Adrenal gland (tissue), 9 donors: ENCODE measurements at regions not wholly inside any gene's neighbourhood (a gene's known extent, or its start where the extent isn't known, plus 50 kb on each side); places are given as distances from the start of the nearest gene placed in this dataset.

Experiments
- DNase-seq, 7 donors: peaks; one replicate each; pipeline ENCODE4 v3.0.0-alpha.2; 2019 to 2020
- H3K27ac ChIP-seq, 5 donors: fragments of 200-600 bp; sonication (generic) in 4 of 5; 1 replicate in 3 of 5; 2 replicates in 2 of 5; pipeline versions ENCODE4 v1.5.1 to v1.8.0; 2016 to 2020; ENCODE audit warnings: mild to moderate bottlenecking in 1 of 5
- H3K27me3 ChIP-seq: fragments of 200-600 bp; 2 replicates; pipeline ENCODE4 v1.8.0; 2021
- H3K36me3 ChIP-seq, 2 donors: fragments of 200-600 bp; replicated peaks in 1 of 2; 1 replicate in 1 of 2; 2 replicates in 1 of 2; pipeline versions ENCODE4 v1.5.1 to v1.8.0; 2018 to 2022
- H3K4me1 ChIP-seq, 2 donors: fragments of 200-600 bp; replicated peaks in 1 of 2; 1 replicate in 1 of 2; 2 replicates in 1 of 2; pipeline versions ENCODE4 v1.5.1 to v1.8.0; 2018 to 2021
- H3K4me3 ChIP-seq, 4 donors: fragments of 200-600 bp; sonication (generic) in 3 of 4; one replicate each; pipeline ENCODE4 v1.5.1; 2016 to 2018
- H3K9me3 ChIP-seq, 3 donors: fragments of 200-600 bp; sonication (generic) in 1 of 3; replicated peaks in 1 of 3; 1 replicate in 2 of 3; 2 replicates in 1 of 3; pipeline versions ENCODE4 v1.5.1 to v1.8.0; 2016 to 2021
- POLR2A ChIP-seq, 2 donors: fragments of 450-650 bp; IDR thresholded peaks; one replicate each; pipeline ENCODE4 v1.6.1; 2017; ENCODE audit warnings: antibody characterized with exemption in 2 of 2, mild to moderate bottlenecking in 2 of 2, moderate library complexity in 1 of 2
- WGBS, 4 donors: extraction: QIAGEN DNeasy Blood & Tissue Kit in 2 of 4; methylation state at CpG; one replicate each; pipeline versions ENCODE4 v1.1.5 to v1.1.7; 2013 to 2017; 5-methylcytosine and 5-hydroxymethylcytosine counted together
- intact Hi-C, 2 donors: fragments of 100-400 bp; cut with DNase I; formaldehyde crosslinking; loops; one replicate each; pipeline versions ENCODE4 v1.14.1 to v1.15.0; 2022 to 2023
- TF ChIP-seq, protein P1 (sequence below), 6 experiments: fragments of 450-650 bp in 4 of 6; fragments of 200-600 bp in 2 of 6; sonication (generic) in 1 of 6; IDR thresholded peaks; 1 replicate in 5 of 6; 2 replicates in 1 of 6; pipeline versions ENCODE4 v1.5.1 to v1.8.0; 2016 to 2021; ENCODE audit warnings: antibody characterized with exemption in 6 of 6, mild to moderate bottlenecking in 2 of 6, moderate library complexity in 1 of 6
- donor health status: healthy with polysubstance abuse.
- donor health status: Bipolar disorder and iron deficiency.
- donor health status: DM: yes; HTN: yes; CAD: no.
- donor health status: DM: no; HTN: no; CAD: no.
- donor health status: DM: no; HTN: no; CAD: no.

DNA sequence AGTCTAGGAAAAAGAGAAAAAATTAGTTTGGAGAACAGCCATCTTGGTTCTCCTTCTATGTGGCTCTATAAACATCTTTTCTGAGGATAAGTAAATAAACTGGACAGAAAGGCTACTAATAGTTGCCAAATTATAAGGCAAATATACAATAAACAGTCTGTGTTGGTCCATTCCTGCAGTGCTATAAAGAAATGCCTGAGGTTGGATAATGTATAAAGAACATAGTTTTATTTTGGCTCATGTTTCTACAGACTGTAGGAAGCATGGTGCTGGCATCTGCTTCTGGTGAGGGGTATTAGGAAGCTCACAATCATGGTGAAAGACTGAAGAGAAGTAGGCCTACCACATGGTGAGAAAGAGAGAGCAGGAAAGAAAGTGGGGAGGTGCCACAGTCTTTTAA lies 209.7 kb downstream of the MACC1 start:
- Histone ChIP-seq H3K27me3 (no peaks in the 10 kb centered on the region), H3K4me3 (no peak overlapping the region), H3K9me3 (no peaks in the 10 kb centered on the region), H3K4me1 (no peaks in the 10 kb centered on the region), H3K36me3 (no peaks in the 10 kb centered on the region), H3K27ac (no peak overlapping the region)
- no peak for DNase-seq
- intact Hi-C loops, result no loop called here
- TF ChIP-seq POLR2A (IDR thresholded peaks at IDR 0.05), result no peak
- TF ChIP-seq, protein P1, sequence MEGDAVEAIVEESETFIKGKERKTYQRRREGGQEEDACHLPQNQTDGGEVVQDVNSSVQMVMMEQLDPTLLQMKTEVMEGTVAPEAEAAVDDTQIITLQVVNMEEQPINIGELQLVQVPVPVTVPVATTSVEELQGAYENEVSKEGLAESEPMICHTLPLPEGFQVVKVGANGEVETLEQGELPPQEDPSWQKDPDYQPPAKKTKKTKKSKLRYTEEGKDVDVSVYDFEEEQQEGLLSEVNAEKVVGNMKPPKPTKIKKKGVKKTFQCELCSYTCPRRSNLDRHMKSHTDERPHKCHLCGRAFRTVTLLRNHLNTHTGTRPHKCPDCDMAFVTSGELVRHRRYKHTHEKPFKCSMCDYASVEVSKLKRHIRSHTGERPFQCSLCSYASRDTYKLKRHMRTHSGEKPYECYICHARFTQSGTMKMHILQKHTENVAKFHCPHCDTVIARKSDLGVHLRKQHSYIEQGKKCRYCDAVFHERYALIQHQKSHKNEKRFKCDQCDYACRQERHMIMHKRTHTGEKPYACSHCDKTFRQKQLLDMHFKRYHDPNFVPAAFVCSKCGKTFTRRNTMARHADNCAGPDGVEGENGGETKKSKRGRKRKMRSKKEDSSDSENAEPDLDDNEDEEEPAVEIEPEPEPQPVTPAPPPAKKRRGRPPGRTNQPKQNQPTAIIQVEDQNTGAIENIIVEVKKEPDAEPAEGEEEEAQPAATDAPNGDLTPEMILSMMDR (IDR thresholded peaks at IDR 0.05), result no peak

DNA sequence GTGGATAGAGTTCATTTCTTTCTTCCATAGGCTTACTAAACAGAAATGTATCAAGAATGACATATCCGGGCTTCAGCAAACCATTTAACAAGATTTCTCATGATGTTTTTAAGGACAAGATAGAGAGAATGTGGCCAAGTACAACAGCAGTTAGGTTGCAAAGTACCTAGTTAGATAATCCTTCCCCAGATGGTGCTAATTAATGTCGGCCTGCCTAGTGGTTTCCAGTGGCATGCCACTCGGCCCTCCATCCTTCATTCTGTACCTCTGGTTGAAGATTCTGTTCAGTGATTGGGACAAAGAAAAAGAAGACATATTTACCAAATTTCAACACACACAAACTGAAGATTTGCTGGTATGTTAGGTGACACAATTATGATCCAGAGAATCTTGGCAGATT lies 212.1 kb downstream of the MACC1 start:
- H3K36me3 ChIP-seq, result no peaks in the 10 kb centered on the region
- no peak overlapping the region for H3K4me3 ChIP-seq
- no peaks in the 10 kb centered on the region for H3K27me3 ChIP-seq
- intact Hi-C loops, result no loop called here
- H3K4me1 ChIP-seq, result no peaks in the 10 kb centered on the region
- DNase-seq, result no peak
- no peak for TF ChIP-seq POLR2A (IDR thresholded peaks at IDR 0.05)
- no peaks in the 10 kb centered on the region for H3K9me3 ChIP-seq
- H3K27ac ChIP-seq, result no peak overlapping the region
- 67 to 83% (median 77%) methylated on average over 3 of the region's 3 CpGs for WGBS, 4 donors

DNA sequence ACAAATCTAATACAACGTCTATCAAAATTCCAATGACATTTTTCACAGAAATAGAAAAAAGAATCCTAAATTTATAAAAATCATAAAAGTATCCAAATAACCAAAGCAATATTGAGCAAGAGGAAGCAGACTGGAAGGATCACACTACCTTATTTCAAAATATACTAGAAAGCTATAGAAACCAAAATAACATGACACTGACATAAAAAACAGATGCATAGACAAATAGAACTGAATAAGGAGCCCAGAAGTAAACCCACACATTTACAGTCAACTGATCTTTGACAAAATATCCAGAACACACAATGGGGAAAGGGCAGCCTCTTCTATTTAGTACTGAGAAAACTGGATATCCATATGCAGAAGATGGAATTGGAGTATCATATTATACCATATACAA lies 217.5 kb downstream of the MACC1 start:
- Histone ChIP-seq H3K27ac (no peak overlapping the region), H3K9me3 (peaks cover 0 to 16% (median 0%) of the 10 kb centered on the region in 3 donors), H3K27me3 (no peaks in the 10 kb centered on the region), H3K4me3 (no peak overlapping the region), H3K36me3 (no peaks in the 10 kb centered on the region), H3K4me1 (no peaks in the 10 kb centered on the region)
- WGBS, 4 donors, result 73 to 90% (median 80%) methylated on average over 1 of the region's 1 CpG
- DNase-seq, result no peak
- TF ChIP-seq, protein P1 (IDR thresholded peaks at IDR 0.05), result no peak
- TF ChIP-seq POLR2A (IDR thresholded peaks at IDR 0.05), result no peak
- intact Hi-C loops, result no loop called here

DNA sequence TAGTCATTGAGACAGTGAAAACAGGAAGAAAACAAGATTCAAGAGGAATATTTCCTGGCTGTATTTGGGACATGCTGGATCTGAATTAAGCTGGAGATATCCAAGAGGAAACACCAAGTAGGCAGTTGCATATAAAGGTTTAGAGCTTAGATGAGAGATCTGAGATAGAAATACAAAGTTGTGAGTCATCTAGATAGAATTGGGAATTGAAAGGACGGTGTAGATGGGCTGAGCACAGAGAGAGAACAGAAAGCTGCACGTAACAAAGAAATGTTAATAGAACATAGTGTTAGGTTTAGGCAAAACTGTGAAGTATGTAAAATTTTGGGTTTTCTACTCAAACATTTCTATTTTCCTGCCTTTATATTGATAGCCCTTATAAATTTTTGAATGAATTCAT lies 218.5 kb upstream of the TMEM196 start:
- 72 to 79% (median 73%) methylated on average over 2 of the region's 2 CpGs for WGBS, 4 donors
- Histone ChIP-seq H3K4me3 (no peak overlapping the region), H3K27me3 (no peaks in the 10 kb centered on the region), H3K36me3 (no peaks in the 10 kb centered on the region), H3K27ac (no peak overlapping the region), H3K9me3 (no peaks in the 10 kb centered on the region), H3K4me1 (no peaks in the 10 kb centered on the region)
- intact Hi-C loops, result no loop called here
- no peak for TF ChIP-seq POLR2A (IDR thresholded peaks at IDR 0.05)
- TF ChIP-seq, protein P1 (IDR thresholded peaks at IDR 0.05), result no peak
- no peak for DNase-seq

DNA sequence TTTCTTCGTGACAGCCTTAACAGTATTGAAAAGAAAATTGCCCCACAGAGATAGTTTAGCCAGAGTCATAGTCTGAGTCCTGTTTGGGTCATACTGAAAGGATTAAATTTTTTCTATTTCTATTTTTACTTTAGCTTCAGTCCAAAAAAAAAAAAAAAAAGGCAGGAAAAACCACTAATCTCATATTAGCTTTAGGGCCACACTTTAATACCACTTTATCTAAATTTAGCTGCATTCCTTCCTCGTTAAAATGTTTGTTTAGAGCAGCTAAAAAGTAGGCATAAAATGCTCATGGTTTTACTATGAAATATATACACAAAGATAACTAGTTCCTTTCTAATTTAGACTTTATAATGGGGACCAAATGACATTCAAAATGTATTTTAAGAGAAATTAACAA lies 216.5 kb upstream of the TMEM196 start:
- no peak overlapping the region for H3K4me3 ChIP-seq
- H3K27ac ChIP-seq, result no peak overlapping the region
- intact Hi-C loops, result no loop called here
- no peaks in the 10 kb centered on the region for H3K36me3 ChIP-seq
- H3K27me3 ChIP-seq, result no peaks in the 10 kb centered on the region
- no peak for DNase-seq
- TF ChIP-seq, protein P1 (IDR thresholded peaks at IDR 0.05), result no peak
- H3K9me3 ChIP-seq, result no peaks in the 10 kb centered on the region
- 56 to 70% (median 64%) methylated on average over 2 of the region's 2 CpGs for whole genome bisulfite sequencing, 4 donors
- no peaks in the 10 kb centered on the region for H3K4me1 ChIP-seq
